ENCODE measurements at regions not wholly inside any gene's neighbourhood (a gene's known extent, or its start where the extent isn't known, plus 50 kb on each side); places are given as distances from the start of the nearest gene placed in this dataset.
"Not testable (repeated sequence)": the region's sequence is repeated elsewhere in the genome, so short reads cannot be mapped to it uniquely, and the experiment has no call there.

- no peak for DNase-seq
Observed at GRCh38 chr13:107811233-107812013, 403.9 kb downstream of the LIG4 start.

- no peak for DNase-seq
Observed at GRCh38 chr13:107809125-107809524, 406.2 kb downstream of the LIG4 start.

GRCh38 chr13:107808389-107808788 is 406.9 kb downstream of the LIG4 start:
- no peak for DNase-seq

- DNase-seq = peak; percentile 84
Observed at GRCh38 chr13:107807306-107808073, 407.8 kb downstream of the LIG4 start.

GRCh38 chr13:107806726-107807125 is 408.6 kb downstream of the LIG4 start:
- DNase-seq = no peak

- no peak for DNase-seq
Observed at GRCh38 chr13:107803822-107804495, 411.4 kb downstream of the LIG4 start.

- no peak for DNase-seq
Observed at GRCh38 chr13:107801621-107802020, 413.7 kb downstream of the LIG4 start.

- no peak for DNase-seq
Observed at GRCh38 chr13:107799001-107799400, 416.3 kb downstream of the LIG4 start.

GRCh38 chr13:107790397-107790796 is 424.9 kb downstream of the LIG4 start:
- no peak for DNase-seq

- DNase-seq = no peak
Observed at GRCh38 chr13:107788464-107789165, 426.7 kb downstream of the LIG4 start.

- DNase-seq = not testable (repeated sequence)
Observed at GRCh38 chr13:107782646-107783045, 432.7 kb downstream of the LIG4 start.

GRCh38 chr13:107778094-107778493 is 437.2 kb downstream of the LIG4 start:
- no peak for DNase-seq

- peak; percentile 69 for DNase-seq
Observed at GRCh38 chr13:107770541-107770940, 444.8 kb downstream of the LIG4 start.

- no peak for DNase-seq
Observed at GRCh38 chr13:107767119-107767518, 448.2 kb downstream of the LIG4 start.

- DNase-seq = no peak
Observed at GRCh38 chr13:107765724-107766401, 449.5 kb downstream of the LIG4 start.

- no peak for DNase-seq
Observed at GRCh38 chr13:107764046-107764445, 451.3 kb downstream of the LIG4 start.

- no peak for DNase-seq
Observed at GRCh38 chr13:107753748-107754147, 461.6 kb downstream of the LIG4 start.

- DNase-seq = no peak
Observed at GRCh38 chr13:107753291-107753690, 462.0 kb downstream of the LIG4 start.

GRCh38 chr13:107743983-107744382 is 471.4 kb downstream of the LIG4 start:
- DNase-seq = no peak

GRCh38 chr13:107743526-107743925 is 471.8 kb downstream of the LIG4 start:
- DNase-seq = no peak

- DNase-seq = no peak
Observed at GRCh38 chr13:107743100-107743499, 472.2 kb downstream of the LIG4 start.

GRCh38 chr13:107742544-107742943 is 472.8 kb downstream of the LIG4 start:
- no peak for DNase-seq

All from DMS79 treated with DMSO at 0.1 percent for 48 hours (cell line).